Ishikawa (cell line): ENCODE measurements at regions not wholly inside any gene's neighbourhood (a gene's known extent, or its start where the extent isn't known, plus 50 kb on each side); places are given as distances from the start of the nearest gene placed in this dataset.

Experiments used
- CEBPB ChIP-seq: IDR thresholded peaks from 2 replicates; pipeline ENCODE4 v1.6.1; 2012
- CREB1 ChIP-seq: IDR thresholded peaks from 2 replicates; pipeline ENCODE4 v1.6.1; 2012; ENCODE audit warnings: low read depth
- EGR1 ChIP-seq: IDR thresholded peaks from 2 replicates; pipeline ENCODE4 v1.6.1; 2012
- EP300 ChIP-seq: IDR thresholded peaks from 2 replicates; pipeline ENCODE4 v1.6.1; 2012; ENCODE audit warnings: borderline replicate concordance
- FOXM1 ChIP-seq: IDR thresholded peaks from 2 replicates; pipeline ENCODE4 v1.6.1; 2012; ENCODE audit warnings: low read depth, borderline replicate concordance
- MAX ChIP-seq: IDR thresholded peaks from 2 replicates; pipeline ENCODE4 v1.6.1; 2012
- NFIC ChIP-seq: IDR thresholded peaks from 2 replicates; pipeline ENCODE4 v1.6.1; 2012
- RAD21 ChIP-seq: IDR thresholded peaks from 2 replicates; pipeline ENCODE4 v1.6.1; 2012; ENCODE audit warnings: low read depth
- REST ChIP-seq: IDR thresholded peaks from 2 replicates; pipeline ENCODE4 v1.6.1; 2012; ENCODE audit warnings: low read depth, mild to moderate bottlenecking
- TAF1 ChIP-seq: IDR thresholded peaks from 2 replicates; pipeline ENCODE4 v1.6.1; 2012; ENCODE audit warnings: low read depth, mild to moderate bottlenecking
- TCF12 ChIP-seq: IDR thresholded peaks from 2 replicates; pipeline ENCODE4 v1.6.1; 2012; ENCODE audit warnings: low read depth
- TEAD4 ChIP-seq: IDR thresholded peaks from 2 replicates; pipeline ENCODE4 v1.6.1; 2012
- USF1 ChIP-seq: IDR thresholded peaks from 2 replicates; pipeline ENCODE4 v1.6.1; 2012
- YY1 ChIP-seq: IDR thresholded peaks from 2 replicates; pipeline ENCODE4 v1.6.1; 2012; ENCODE audit warnings: low read depth
- ZBTB7A ChIP-seq: IDR thresholded peaks from 2 replicates; pipeline ENCODE4 v1.6.1; 2012; ENCODE audit warnings: low read depth

- TF ChIP-seq FOXM1 (no peak), TEAD4 (no peak), YY1 (no peak), ZBTB7A (no peak), TCF12 (no peak), TAF1 (no peak), MAX (no peak), CREB1 (no peak)
These were observed 374.4 kb upstream of the E2F7 start for GRCh38 chr12:77439749-77440148.

GRCh38 chr12:77438644-77439043 is 373.3 kb upstream of the E2F7 start:
- TF ChIP-seq CREB1 = no peak
- no peak for TF ChIP-seq REST
- no peak for TF ChIP-seq RAD21
- TF ChIP-seq TEAD4 = no peak
- no peak for TF ChIP-seq MAX
- no peak for TF ChIP-seq YY1
- no peak for TF ChIP-seq TAF1
- no peak for TF ChIP-seq FOXM1
- no peak for TF ChIP-seq NFIC
- no peak for TF ChIP-seq USF1
- no peak for TF ChIP-seq EP300
- no peak for TF ChIP-seq CEBPB
- no peak for TF ChIP-seq TCF12

- no peak for TF ChIP-seq CEBPB
- TF ChIP-seq TEAD4 = no peak
- no peak for TF ChIP-seq REST
- TF ChIP-seq TAF1 = no peak
- no peak for TF ChIP-seq NFIC
- TF ChIP-seq CREB1 = no peak
- TF ChIP-seq MAX = no peak
- no peak for TF ChIP-seq USF1
- no peak for TF ChIP-seq ZBTB7A
- no peak for TF ChIP-seq EGR1
- TF ChIP-seq FOXM1 = no peak
- TF ChIP-seq YY1 = no peak
- no peak for TF ChIP-seq TCF12
- no peak for TF ChIP-seq EP300
- no peak for TF ChIP-seq RAD21
These were observed 371.8 kb upstream of the E2F7 start for GRCh38 chr12:77437206-77437605.

GRCh38 chr12:77435446-77436091 is 370.2 kb upstream of the E2F7 start:
- no peak for TF ChIP-seq TAF1
- no peak for TF ChIP-seq CREB1
- TF ChIP-seq YY1 = no peak
- no peak for TF ChIP-seq FOXM1
- TF ChIP-seq USF1 = no peak
- TF ChIP-seq EP300 = no peak

- no peak for TF ChIP-seq REST
- no peak for TF ChIP-seq EP300
- TF ChIP-seq EGR1 = no peak
- TF ChIP-seq USF1 = no peak
- no peak for TF ChIP-seq FOXM1
- no peak for TF ChIP-seq NFIC
- TF ChIP-seq RAD21 = no peak
- no peak for TF ChIP-seq TEAD4
- TF ChIP-seq TAF1 = no peak
- TF ChIP-seq CEBPB = no peak
- no peak for TF ChIP-seq CREB1
- no peak for TF ChIP-seq YY1
- TF ChIP-seq MAX = no peak
- no peak for TF ChIP-seq TCF12
- TF ChIP-seq ZBTB7A = no peak
These were observed 368.4 kb upstream of the E2F7 start for GRCh38 chr12:77433799-77434198.
